Subcutaneous abdominal adipose tissue (tissue), 5 donors: ENCODE measurements at regions not wholly inside any gene's neighbourhood (a gene's known extent, or its start where the extent isn't known, plus 50 kb on each side); places are given as distances from the start of the nearest gene placed in this dataset.
"Not testable (repeated sequence)": the region's sequence is repeated elsewhere in the genome, so short reads cannot be mapped to it uniquely, and the experiment has no call there.

Experiments
- H3K27ac ChIP-seq: one replicate; pipeline ENCODE4 v1.7.0; 2013; ENCODE audit warnings: low read depth, mild to moderate bottlenecking, inconsistent platforms, low read length, moderate library complexity
- H3K27me3 ChIP-seq, 5 donors: one replicate each; pipeline ENCODE4 v1.7.0; 2013; ENCODE audit warnings: low read length in 5 of 5, inconsistent platforms in 1 of 5; ENCODE audit not compliant: control insufficient read depth in 5 of 5, insufficient read depth in 4 of 5
- H3K36me3 ChIP-seq, 5 donors: one replicate each; pipeline ENCODE4 v1.7.0; 2013; ENCODE audit warnings: low read length in 5 of 5; ENCODE audit not compliant: control insufficient read depth in 5 of 5, insufficient read depth in 5 of 5
- H3K4me1 ChIP-seq, 5 donors: one replicate each; pipeline ENCODE4 v1.7.0; 2013; ENCODE audit warnings: low read length in 5 of 5, mild to moderate bottlenecking in 3 of 5, moderate library complexity in 1 of 5; ENCODE audit not compliant: control insufficient read depth in 5 of 5, insufficient read depth in 5 of 5
- H3K4me3 ChIP-seq, 5 donors: one replicate each; pipeline ENCODE4 v1.7.0; 2013; ENCODE audit warnings: low read length in 5 of 5, low read depth in 1 of 5
- H3K9ac ChIP-seq, 5 donors: one replicate each; pipeline ENCODE4 v1.7.0; 2013; ENCODE audit warnings: low read length in 5 of 5, mild to moderate bottlenecking in 4 of 5, moderate library complexity in 3 of 5
- H3K9me3 ChIP-seq, 5 donors: one replicate each; pipeline ENCODE4 v1.7.0; 2013; ENCODE audit warnings: low read length in 5 of 5; ENCODE audit not compliant: control insufficient read depth in 5 of 5
- donor health status: healthy.
- donor health status: healthy.
- donor health status: healthy.
- donor health status: healthy.
- donor health status: healthy.

DNA sequence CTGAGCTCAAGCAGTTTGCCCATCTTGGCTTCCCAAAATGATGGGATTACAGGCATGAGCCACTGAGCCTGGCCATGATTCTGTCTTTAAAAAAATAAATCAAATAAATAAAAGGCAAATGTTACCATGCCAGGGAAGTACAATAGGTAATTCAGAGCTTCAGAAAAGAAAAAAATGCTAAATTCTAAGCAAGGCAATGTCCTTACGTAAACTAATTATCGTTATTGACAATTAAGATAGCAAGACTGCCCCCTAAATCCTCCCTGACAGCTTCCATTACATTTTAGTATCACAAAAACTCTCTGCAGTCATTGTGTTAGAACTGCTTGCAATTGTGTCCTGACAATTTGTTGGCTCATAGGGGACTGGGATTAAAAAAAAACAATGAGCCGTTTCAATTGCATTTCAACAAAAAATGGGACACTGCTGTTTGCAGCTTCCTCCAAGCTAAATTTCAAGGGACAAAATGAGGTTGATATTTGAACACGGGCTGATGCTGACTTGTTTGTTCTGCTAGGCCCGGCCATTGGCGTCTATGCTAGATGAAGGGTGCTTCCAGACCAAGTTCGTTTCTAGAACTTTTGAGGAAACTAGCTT, 88.9 kb downstream of the MOGAT1 start:
- H3K27ac ChIP-seq: no peak overlapping the region

GRCh38 chr2:222761888-222762287, 90.4 kb downstream of the MOGAT1 start:
- Histone ChIP-seq H3K27me3 (no peaks in the 10 kb centered on the region), H3K4me3 (no peak overlapping the region), H3K36me3 (no peaks in the 10 kb centered on the region), H3K9ac (no peak overlapping the region), H3K4me1 (no peaks in the 10 kb centered on the region), H3K27ac (no peak overlapping the region), H3K9me3 (no peaks in the 10 kb centered on the region)

More for the DNA sequence above, 88.9 kb downstream of the MOGAT1 start:
- Histone ChIP-seq H3K4me3 (no peak overlapping the region), H3K9ac (no peak overlapping the region), H3K9me3 (no peaks in the 10 kb centered on the region), H3K36me3 (no peaks in the 10 kb centered on the region), H3K27me3 (no peaks in the 10 kb centered on the region), H3K4me1 (no peaks in the 10 kb centered on the region)

GRCh38 chr2:222762342-222762741, 90.9 kb downstream of the MOGAT1 start:
- Histone ChIP-seq H3K27ac (no peak overlapping the region), H3K27me3 (no peaks in the 10 kb centered on the region), H3K36me3 (no peaks in the 10 kb centered on the region), H3K4me3 (no peak overlapping the region), H3K9ac (no peak overlapping the region), H3K9me3 (no peaks in the 10 kb centered on the region), H3K4me1 (no peaks in the 10 kb centered on the region)

- H3K9me3 ChIP-seq, H3K27ac ChIP-seq, H3K36me3 ChIP-seq, H3K4me3 ChIP-seq, H3K4me1 ChIP-seq, H3K9ac ChIP-seq, H3K27me3 ChIP-seq: not testable (repeated sequence)
Observed at GRCh38 chr2:222765883-222766282, 94.4 kb downstream of the MOGAT1 start.

GRCh38 chr2:222768019-222768418, 92.8 kb upstream of the ACSL3 start:
- not testable (repeated sequence) for H3K9me3 ChIP-seq, H3K9ac ChIP-seq, H3K27ac ChIP-seq, H3K4me3 ChIP-seq, H3K4me1 ChIP-seq, H3K27me3 ChIP-seq, H3K36me3 ChIP-seq

- no peaks in the 10 kb centered on the region for H3K9me3 ChIP-seq
- H3K27ac ChIP-seq: no peak overlapping the region
- H3K36me3 ChIP-seq: no peaks in the 10 kb centered on the region
- no peak overlapping the region for H3K4me3 ChIP-seq
- no peak overlapping the region for H3K9ac ChIP-seq
- no peaks in the 10 kb centered on the region for H3K27me3 ChIP-seq
- H3K4me1 ChIP-seq: no peaks in the 10 kb centered on the region
Observed at GRCh38 chr2:222769446-222769845, 91.4 kb upstream of the ACSL3 start.

GRCh38 chr2:222769941-222770340, 90.9 kb upstream of the ACSL3 start:
- Histone ChIP-seq H3K9me3 (no peaks in the 10 kb centered on the region), H3K9ac (no peak overlapping the region), H3K4me1 (no peaks in the 10 kb centered on the region), H3K27ac (no peak overlapping the region), H3K27me3 (no peaks in the 10 kb centered on the region), H3K4me3 (no peak overlapping the region), H3K36me3 (no peaks in the 10 kb centered on the region)

DNA sequence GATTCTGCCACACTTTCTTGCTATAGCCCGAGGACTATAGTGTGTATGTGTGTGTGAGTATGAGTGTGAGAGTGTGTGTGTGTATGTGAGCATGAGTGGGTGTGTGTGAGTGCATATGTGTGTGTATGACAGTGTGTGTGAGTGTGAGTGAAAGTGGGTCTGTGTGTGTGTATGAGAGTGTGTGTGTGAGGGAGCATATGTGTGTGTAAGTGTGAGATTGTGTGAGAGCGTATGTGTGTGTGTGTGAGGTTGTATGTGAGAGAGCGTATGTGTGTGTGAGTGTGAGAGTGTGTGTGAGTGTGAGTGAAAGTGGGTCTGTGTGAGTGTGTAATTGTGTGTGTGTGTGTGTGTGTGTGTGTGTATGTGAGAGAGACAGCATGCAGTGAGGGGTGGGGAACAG, 89.0 kb upstream of the ACSL3 start:
- no peak overlapping the region for H3K27ac ChIP-seq
- H3K4me1 ChIP-seq: no peaks in the 10 kb centered on the region
- no peaks in the 10 kb centered on the region for H3K27me3 ChIP-seq
- H3K9me3 ChIP-seq: no peaks in the 10 kb centered on the region
- H3K9ac ChIP-seq: no peak overlapping the region
- no peaks in the 10 kb centered on the region for H3K36me3 ChIP-seq
- no peak overlapping the region for H3K4me3 ChIP-seq

DNA sequence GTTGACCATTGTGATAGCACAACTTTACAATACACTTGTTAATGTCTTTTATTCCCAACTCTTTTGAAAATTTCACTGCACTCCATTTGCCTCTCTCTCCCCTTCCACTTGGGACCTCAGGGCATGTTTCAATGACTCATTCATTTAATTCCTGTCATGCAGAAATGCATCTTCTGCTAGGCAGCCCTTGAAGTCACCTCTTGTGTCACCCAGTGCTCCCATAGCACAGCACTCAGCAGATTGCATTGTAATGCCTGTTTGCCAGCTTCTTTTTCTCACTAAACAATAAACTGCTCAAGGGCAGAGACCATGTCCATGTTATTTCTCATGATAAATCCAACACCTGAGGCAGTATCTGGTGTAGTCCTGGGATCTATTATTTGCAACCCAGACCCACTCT, 85.9 kb upstream of the ACSL3 start:
- H3K9me3 ChIP-seq: no peaks in the 10 kb centered on the region
- no peaks in the 10 kb centered on the region for H3K4me1 ChIP-seq
- H3K9ac ChIP-seq: no peak overlapping the region
- H3K27ac ChIP-seq: no peak overlapping the region
- no peaks in the 10 kb centered on the region for H3K27me3 ChIP-seq
- no peak overlapping the region for H3K4me3 ChIP-seq
- no peaks in the 10 kb centered on the region for H3K36me3 ChIP-seq

DNA sequence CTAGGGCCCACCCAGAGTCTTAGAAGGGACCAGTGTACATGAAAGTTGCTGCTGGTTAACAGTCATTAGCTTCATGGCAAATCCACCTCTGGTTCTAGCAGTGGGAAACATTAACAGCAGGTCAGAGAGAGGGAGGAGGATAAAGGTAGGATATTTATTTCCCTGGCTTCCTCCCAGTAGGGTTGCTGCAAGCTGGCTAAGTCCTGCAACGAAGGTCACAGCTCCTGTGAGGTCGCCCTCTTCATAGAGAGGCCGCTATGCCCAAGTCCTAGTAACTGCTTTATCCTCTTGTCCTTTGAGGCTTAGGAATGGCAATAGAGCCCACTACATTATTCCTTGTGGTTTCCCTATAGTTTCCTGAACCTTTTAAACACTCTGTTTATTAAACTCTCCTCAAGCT, 84.0 kb upstream of the ACSL3 start:
- Histone ChIP-seq H3K36me3 (no peaks in the 10 kb centered on the region), H3K9me3 (no peaks in the 10 kb centered on the region), H3K9ac (no peak overlapping the region), H3K4me3 (no peak overlapping the region), H3K4me1 (no peaks in the 10 kb centered on the region), H3K27ac (no peak overlapping the region), H3K27me3 (no peaks in the 10 kb centered on the region)

DNA sequence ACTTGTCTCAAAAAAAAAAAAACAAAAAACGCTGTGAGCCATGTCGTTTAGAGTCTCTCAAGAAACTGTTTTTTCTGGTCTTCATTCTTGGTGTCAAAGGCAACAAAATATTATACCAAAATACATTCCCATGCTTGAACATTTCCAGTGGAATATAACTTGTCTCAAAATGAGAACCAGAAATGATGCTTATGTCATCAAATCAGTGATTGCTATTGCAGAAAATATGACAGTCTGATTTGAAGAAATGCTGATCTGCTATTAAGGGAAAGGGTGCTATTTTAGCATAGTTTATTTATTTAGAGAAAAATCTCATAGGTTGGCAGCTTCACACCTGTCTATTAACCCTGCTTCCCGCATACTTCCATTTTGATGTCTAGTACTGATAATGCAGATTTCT, 82.4 kb upstream of the ACSL3 start:
- no peak overlapping the region for H3K9ac ChIP-seq
- H3K9me3 ChIP-seq: no peaks in the 10 kb centered on the region
- H3K27me3 ChIP-seq: no peaks in the 10 kb centered on the region
- no peaks in the 10 kb centered on the region for H3K36me3 ChIP-seq
- no peaks in the 10 kb centered on the region for H3K4me1 ChIP-seq
- no peak overlapping the region for H3K27ac ChIP-seq
- no peak overlapping the region for H3K4me3 ChIP-seq
